K562 (cell line): ENCODE measurements at regions not wholly inside any gene's neighbourhood (a gene's known extent, or its start where the extent isn't known, plus 50 kb on each side); places are given as distances from the start of the nearest gene placed in this dataset.

Source experiments
- ATAC-seq: fragments of 200-7000 bp; cut with Tn5 transposase; 3 replicates; pipeline ENCODE4 v1.9.1; 2020; ENCODE audit warnings: moderate library complexity
- BruUV-seq: library from RNA; stranded (reverse); fragments of 400-500 nt; replicated peaks from 2 replicates; lab custom pipeline; 2021; lab: Mats Ljungman, UMichigan
- CTCF ChIA-PET: fragments of 300-600 bp; formaldehyde crosslinking; extraction: SDS; loops from one replicate; lab custom pipeline; 2021; ENCODE audit warnings: low intra/inter-chr PET ratio; lab: Yijun Ruan, JAX
- POLR2A ChIA-PET: fragments of 300-600, 350-650 bp; sonication (Branson Sonifier 250); formaldehyde crosslinking; extraction: SDS; loops from one replicate; lab custom pipeline; 2021; ENCODE audit warnings: antibody characterized with exemption, inconsistent platforms; lab: Yijun Ruan, JAX
- DNase-seq, 4 experiments: peaks; one replicate each; pipeline versions ENCODE4 v3.0.0 to v3.0.0-alpha.2; 2011 to 2018; ENCODE audit warnings: low spot score in 3 of 4, mixed read lengths in 3 of 4; ENCODE audit errors: extremely low read depth in 1 of 4
- FAIRE-seq: peaks from 2 replicates; lab custom pipeline; 2011; peaks lifted over from hg19 to GRCh38; lab: Jason Lieb, UNC
- H2AFZ ChIP-seq: 2 replicates; pipeline ENCODE4 v1.6.0; 2011; ENCODE audit warnings: low read depth, low read length, control low read depth, inconsistent platforms
- H3K27ac ChIP-seq: fragments of 200-600 bp; 3 replicates; pipeline ENCODE4 v1.8.0; 2011; ENCODE audit warnings: low read depth, mild to moderate bottlenecking, control low read depth, inconsistent platforms, low read length, moderate library complexity, mixed read lengths; ENCODE audit errors: extremely low read depth
- H3K27me3 ChIP-seq, 2 experiments: fragments of 300-600 bp in 1 of 2; 2 replicates in 1 of 2; 3 replicates in 1 of 2; pipeline versions ENCODE4 v1.6.0 to v1.8.0; 2011; ENCODE audit warnings: inconsistent platforms in 2 of 2, low read length in 2 of 2, mild to moderate bottlenecking in 1 of 2, mixed read lengths in 1 of 2, moderate library complexity in 1 of 2; ENCODE audit not compliant: control insufficient read depth in 2 of 2, insufficient read depth in 2 of 2
- H3K36me3 ChIP-seq: fragments of 300-600 bp; 3 replicates; pipeline ENCODE4 v1.8.0; 2011; ENCODE audit warnings: mild to moderate bottlenecking, low read length, inconsistent platforms; ENCODE audit not compliant: control insufficient read depth, insufficient read depth
- H3K4me1 ChIP-seq, 2 experiments: fragments of 200-600 bp in 1 of 2; replicated peaks in 1 of 2; 2 replicates in 1 of 2; 3 replicates in 1 of 2; pipeline versions ENCODE4 v1.5.1 to v1.8.0; 2011; ENCODE audit warnings: inconsistent platforms in 2 of 2, low read length in 2 of 2, mild to moderate bottlenecking in 1 of 2, mixed read lengths in 1 of 2, moderate library complexity in 1 of 2; ENCODE audit not compliant: control insufficient read depth in 2 of 2, insufficient read depth in 2 of 2
- H3K4me2 ChIP-seq: 2 replicates; pipeline ENCODE4 v1.6.1; 2011; ENCODE audit warnings: low read length, control low read depth, inconsistent platforms, mixed read lengths; ENCODE audit not compliant: insufficient read depth
- H3K4me3 ChIP-seq: fragments of 200-600 bp; sonication (generic), shearing (Covaris generic); 2 replicates; pipeline ENCODE4 v1.5.1; 2016; ENCODE audit warnings: control low read depth, inconsistent platforms
- H3K79me2 ChIP-seq: fragments of 200-600 bp; 3 replicates; pipeline ENCODE4 v1.8.0; 2011; ENCODE audit warnings: low read length, inconsistent platforms; ENCODE audit not compliant: control insufficient read depth, insufficient read depth
- H3K9ac ChIP-seq, 2 experiments: 2 replicates each; pipeline versions ENCODE4 v1.6.0 to v1.6.1; 2011; ENCODE audit warnings: low read depth in 2 of 2, low read length in 2 of 2, control low read depth in 1 of 2, inconsistent platforms in 1 of 2, mild to moderate bottlenecking in 1 of 2, mixed read lengths in 1 of 2; ENCODE audit not compliant: insufficient read depth in 1 of 2
- H3K9me1 ChIP-seq: one replicate; pipeline ENCODE4 v1.6.0; 2011; ENCODE audit warnings: inconsistent platforms, mild to moderate bottlenecking, low read length, moderate library complexity; ENCODE audit not compliant: control insufficient read depth, insufficient read depth
- H3K9me3 ChIP-seq: replicated peaks from 2 replicates; pipeline ENCODE4 v1.5.1; 2011; ENCODE audit warnings: low read depth, low read length, inconsistent platforms; ENCODE audit not compliant: control insufficient read depth, insufficient read depth
- H4K20me1 ChIP-seq: replicated peaks from 2 replicates; pipeline ENCODE4 v1.6.1; 2011; ENCODE audit warnings: low read length, inconsistent platforms, mixed read lengths; ENCODE audit not compliant: control insufficient read depth, insufficient read depth
- EP300 ChIP-seq: IDR thresholded peaks from 2 replicates; pipeline ENCODE4 v1.6.1; 2012; ENCODE audit warnings: low read length, improper control_type of control experiment
- ESRRB ChIP-seq: fragments of 250-450 bp; sonication (Bioruptor Pico); IDR thresholded peaks from 2 replicates; pipeline ENCODE4 v1.5.0; 2020; ENCODE audit warnings: mild to moderate bottlenecking, moderate library complexity, borderline replicate concordance
- FOXK2 ChIP-seq, 2 experiments: fragments of 450-650 bp; IDR thresholded peaks in 1 of 2; conservative IDR thresholded peaks in 1 of 2; 2 replicates each; pipeline ENCODE4 v1.6.1; 2016; ENCODE audit warnings: low read depth in 2 of 2, mild to moderate bottlenecking in 1 of 2
- FUS ChIP-seq: fragments of 200-400 bp; formaldehyde crosslinking; optimal IDR thresholded peaks from 2 replicates; pipeline ENCODE3; 2017; ENCODE audit warnings: low read depth, low read length
- LARP7 ChIP-seq: fragments of 450-650 bp; IDR thresholded peaks from 2 replicates; pipeline ENCODE4 v1.6.1; 2016
- MCM2 ChIP-seq: fragments of 450-650 bp; IDR thresholded peaks from 2 replicates; pipeline ENCODE4 v1.6.1; 2017; ENCODE audit warnings: low read depth, mild to moderate bottlenecking
- RBM17 ChIP-seq: fragments of 200-400 bp; formaldehyde crosslinking; IDR thresholded peaks from 2 replicates; pipeline ENCODE4 v1.6.1; 2017; ENCODE audit warnings: low read depth, mild to moderate bottlenecking, low read length, borderline replicate concordance
- XRCC4 ChIP-seq: IDR thresholded peaks from one replicate; pipeline ENCODE4 v1.6.1; 2011; ENCODE audit not compliant: insufficient read depth, insufficient read length; ENCODE audit errors: extremely low read depth
- XRCC5 ChIP-seq: fragments of 200-400 bp; formaldehyde crosslinking; IDR thresholded peaks from 2 replicates; pipeline ENCODE4 v1.6.1; 2017; ENCODE audit warnings: low read depth, mild to moderate bottlenecking, low read length
- ZNF347 ChIP-seq: fragments of 450-650 bp; formaldehyde crosslinking; IDR thresholded peaks from 2 replicates; pipeline ENCODE4 v1.4.0; 2020; ENCODE audit warnings: low read depth, mild to moderate bottlenecking, moderate library complexity
- WGBS: fragments of 100-300 bp; shearing (Covaris generic); methylation state at CpG from one replicate; pipeline ENCODE4 v1.1.6; 2016; ENCODE audit warnings: low coverage, mixed read lengths; ENCODE audit not compliant: insufficient coverage; ENCODE audit errors: missing lambda C conversion rate; 5-methylcytosine and 5-hydroxymethylcytosine counted together
- in situ Hi-C: fragments of 300-500 bp; cut with MboI; formaldehyde crosslinking; loops from 4 replicates; pipeline ENCODE4 v1.15.0; 2018; ENCODE audit warnings: inconsistent platforms, mixed read lengths
- intact Hi-C: fragments of 100-400 bp; cut with micrococcal nuclease; formaldehyde crosslinking; loops from 2 replicates; pipeline ENCODE4 v1.14.2; 2022

GRCh38 chr5:164256351-164256750 is 750.9 kb downstream of the MAT2B start:
- Histone ChIP-seq H3K9me1 (no peaks in the 10 kb centered on the region), H3K4me3 (no peak overlapping the region), H3K27ac (no peak overlapping the region), H3K4me2 (no peak overlapping the region), H3K36me3 (no peaks in the 10 kb centered on the region), H3K9me3 (no peaks in the 10 kb centered on the region), H4K20me1 (no peaks in the 10 kb centered on the region), H3K9ac (no peak overlapping the region), H3K79me2 (no peaks in the 10 kb centered on the region), H3K4me1 (no peaks in the 10 kb centered on the region), H2AFZ (no peak overlapping the region), H3K27me3 (no peaks in the 10 kb centered on the region)
- no TSS peak for BruUV-seq
- POLR2A ChIA-PET, result no interaction called here
- DNase-seq (no peak), ATAC-seq (no peak), FAIRE-seq (no peak)
- CTCF ChIA-PET, result no interaction called here
- 8% methylated on average over 1 of the region's 1 CpG for WGBS
- intact Hi-C loops, result no loop called here
- TF ChIP-seq FOXK2 (conservative IDR thresholded peaks at IDR 0.05 in 1 of 2, IDR thresholded peaks at IDR 0.05 in 1 of 2; ENCODE audit: low read depth in 2 of 2), result no peak
- TF ChIP-seq LARP7, result no peak
- no peak for TF ChIP-seq RBM17
- no peak for TF ChIP-seq EP300
- no peak for TF ChIP-seq ZNF347 (CRISPR knock-in tag)
- no peak for TF ChIP-seq MCM2
- TF ChIP-seq XRCC5, result no peak
- no peak for TF ChIP-seq XRCC4
- no peak for TF ChIP-seq FUS
- no peak for TF ChIP-seq ESRRB (CRISPR knock-in tag)
- in situ Hi-C loops, result no loop called here
